ENCODE measurements at regions not wholly inside any gene's neighbourhood (a gene's known extent, or its start where the extent isn't known, plus 50 kb on each side); places are given as distances from the start of the nearest gene placed in this dataset.

DNA sequence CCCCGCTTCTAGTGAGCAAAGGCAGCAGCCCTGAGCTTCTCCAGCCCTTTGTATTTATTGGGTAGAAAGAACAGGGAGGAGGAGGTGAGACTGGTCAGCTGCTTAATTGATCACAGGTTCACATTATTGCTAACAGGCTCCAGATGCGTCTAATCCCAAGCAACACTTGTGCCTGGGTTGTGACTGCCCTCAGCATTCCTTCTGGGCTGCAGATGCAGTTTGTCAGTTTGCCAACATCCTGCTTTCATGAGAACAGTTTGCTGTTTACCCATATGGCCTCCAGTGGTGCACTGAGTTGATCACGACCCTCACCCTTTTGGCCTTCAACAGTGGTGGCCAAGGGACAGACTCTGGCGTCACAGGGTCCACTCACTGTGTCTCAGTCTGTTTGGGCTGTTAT, 159.5 kb upstream of the ZNF516 start:
- intact Hi-C loops (cut with micrococcal nuclease), result no loop called here

DNA sequence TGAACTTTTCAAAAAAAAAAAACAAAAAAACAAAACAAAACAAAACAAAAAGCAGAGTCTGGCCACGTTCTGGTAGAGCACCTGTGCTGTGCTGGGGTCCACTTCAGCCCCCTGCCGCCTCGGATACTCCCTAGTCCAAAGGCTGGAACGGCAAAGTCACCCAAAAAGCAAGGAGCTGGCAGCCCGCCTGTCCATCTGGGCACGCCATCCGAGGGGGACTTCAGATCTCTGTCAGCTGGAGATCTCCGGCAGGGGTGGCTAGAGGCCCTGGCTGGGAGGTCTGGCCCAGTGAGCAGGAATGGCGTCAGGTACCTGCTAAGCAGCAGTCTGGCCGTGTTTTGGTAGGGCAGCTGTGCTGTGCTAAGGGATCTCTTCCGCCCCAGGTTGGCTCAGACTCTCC, 152.3 kb upstream of the ZNF516 start:
- Histone ChIP-seq H3K4me1 (ENCODE audit: insufficient read depth, low read length) (no peaks in the 10 kb centered on the region), H3K27me3 (ENCODE audit: low read length) (peaks cover 57% of the 10 kb centered on the region), H3K79me2 (ENCODE audit: low read length) (no peaks in the 10 kb centered on the region), H3K9me3 (ENCODE audit: low read length) (no peaks in the 10 kb centered on the region), H3K36me3 (ENCODE audit: low read depth, low read length) (no peaks in the 10 kb centered on the region), H3K9ac (ENCODE audit: low read length) (no peak overlapping the region), H3K4me3 (ENCODE audit: low read length) (no peak overlapping the region), H3F3A (ENCODE audit: low read length, unreplicated experiment) (no peaks in the 10 kb centered on the region), H3K9me2 (replicated peaks; ENCODE audit: low read length) (no peaks in the 10 kb centered on the region), H2AFZ (ENCODE audit: low read length) (no peak overlapping the region), H3K27ac (ENCODE audit: low read length) (no peak overlapping the region), H3K4me2 (ENCODE audit: low read length) (no peak overlapping the region), H4K20me1 (ENCODE audit: low read length) (no peaks in the 10 kb centered on the region)
- ChIA-PET POLR2A (ENCODE audit: unreplicated experiment) (no interaction called here), CTCF (no interaction called here)
- no TSS peak for BruUV-seq (replicated peaks)
- DNase-seq, result no peak
- intact Hi-C loops (cut with micrococcal nuclease), result no loop called here
- ATAC-seq, result no peak; the same call in 1 of the 2 replicates
- TF ChIP-seq, protein P1, sequence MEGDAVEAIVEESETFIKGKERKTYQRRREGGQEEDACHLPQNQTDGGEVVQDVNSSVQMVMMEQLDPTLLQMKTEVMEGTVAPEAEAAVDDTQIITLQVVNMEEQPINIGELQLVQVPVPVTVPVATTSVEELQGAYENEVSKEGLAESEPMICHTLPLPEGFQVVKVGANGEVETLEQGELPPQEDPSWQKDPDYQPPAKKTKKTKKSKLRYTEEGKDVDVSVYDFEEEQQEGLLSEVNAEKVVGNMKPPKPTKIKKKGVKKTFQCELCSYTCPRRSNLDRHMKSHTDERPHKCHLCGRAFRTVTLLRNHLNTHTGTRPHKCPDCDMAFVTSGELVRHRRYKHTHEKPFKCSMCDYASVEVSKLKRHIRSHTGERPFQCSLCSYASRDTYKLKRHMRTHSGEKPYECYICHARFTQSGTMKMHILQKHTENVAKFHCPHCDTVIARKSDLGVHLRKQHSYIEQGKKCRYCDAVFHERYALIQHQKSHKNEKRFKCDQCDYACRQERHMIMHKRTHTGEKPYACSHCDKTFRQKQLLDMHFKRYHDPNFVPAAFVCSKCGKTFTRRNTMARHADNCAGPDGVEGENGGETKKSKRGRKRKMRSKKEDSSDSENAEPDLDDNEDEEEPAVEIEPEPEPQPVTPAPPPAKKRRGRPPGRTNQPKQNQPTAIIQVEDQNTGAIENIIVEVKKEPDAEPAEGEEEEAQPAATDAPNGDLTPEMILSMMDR (conservative IDR thresholded peaks at IDR 0.05; ENCODE audit: low read depth, low read length), result no peak
- TF ChIP-seq EZH2phosphoT487 (IDR thresholded peaks at IDR 0.05; ENCODE audit: borderline replicate concordance, low read length) (no peak), EZH2 (IDR thresholded peaks at IDR 0.05; ENCODE audit: low read length, unreplicated experiment) (no peak)

More for the DNA sequence above, 159.5 kb upstream of the ZNF516 start:
- ChIA-PET POLR2A (ENCODE audit: unreplicated experiment) (no interaction called here), CTCF (no interaction called here)
- Histone ChIP-seq H3K27me3 (ENCODE audit: low read length) (peaks cover 91% of the 10 kb centered on the region), H3K4me3 (ENCODE audit: low read length) (no peak overlapping the region), H3K9me3 (ENCODE audit: low read length) (no peaks in the 10 kb centered on the region), H2AFZ (ENCODE audit: low read length) (no peak overlapping the region), H3K9ac (ENCODE audit: low read length) (no peak overlapping the region), H3K4me1 (ENCODE audit: insufficient read depth, low read length) (no peaks in the 10 kb centered on the region), H3F3A (ENCODE audit: low read length, unreplicated experiment) (no peaks in the 10 kb centered on the region), H3K36me3 (ENCODE audit: low read depth, low read length) (no peaks in the 10 kb centered on the region), H3K27ac (ENCODE audit: low read length) (no peak overlapping the region), H4K20me1 (ENCODE audit: low read length) (no peaks in the 10 kb centered on the region), H3K9me2 (replicated peaks; ENCODE audit: low read length) (no peaks in the 10 kb centered on the region), H3K4me2 (ENCODE audit: low read length) (no peak overlapping the region), H3K79me2 (ENCODE audit: low read length) (no peaks in the 10 kb centered on the region)
- TF ChIP-seq, protein P1 (conservative IDR thresholded peaks at IDR 0.05; ENCODE audit: low read depth, low read length), result no peak
- no peak for TF ChIP-seq EZH2phosphoT487 (IDR thresholded peaks at IDR 0.05; ENCODE audit: borderline replicate concordance, low read length)
- TF ChIP-seq EZH2 (IDR thresholded peaks at IDR 0.05; ENCODE audit: low read length, unreplicated experiment), result no peak
- DNase-seq (no peak), ATAC-seq (no peak)
- no TSS peak for BruUV-seq (replicated peaks)

DNA sequence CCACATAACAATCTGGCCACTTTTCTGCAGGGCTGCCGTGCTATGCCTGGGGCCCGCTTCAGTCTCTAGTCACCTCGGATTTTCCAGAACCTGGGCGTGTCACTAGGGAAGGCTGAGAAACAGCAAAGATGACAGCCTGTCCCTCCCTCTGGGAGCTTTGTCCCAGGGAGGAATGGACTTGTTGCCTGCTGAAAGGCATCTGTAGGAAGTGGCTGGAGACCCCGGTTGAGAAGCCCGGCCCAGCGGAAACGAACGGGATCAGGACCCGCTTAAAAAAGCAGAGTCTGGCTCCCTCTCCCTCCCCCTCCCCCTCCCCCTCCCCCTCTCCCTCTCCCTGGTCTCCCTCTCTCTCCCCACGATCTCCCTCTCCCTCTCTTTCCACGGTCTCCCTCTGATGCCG, 149.5 kb upstream of the ZNF516 start:
- no peaks in the 10 kb centered on the region for H3K36me3 ChIP-seq (ENCODE audit: low read depth, low read length)
- ATAC-seq, result no peak
- H3K9me2 ChIP-seq (replicated peaks; ENCODE audit: low read length), result no peaks in the 10 kb centered on the region
- peaks cover 32% of the 10 kb centered on the region for H3K27me3 ChIP-seq (ENCODE audit: low read length)
- H3K27ac ChIP-seq (ENCODE audit: low read length), result no peak overlapping the region
- intact Hi-C loops (cut with micrococcal nuclease), result no loop called here
- no peak overlapping the region for H2AFZ ChIP-seq (ENCODE audit: low read length)
- no peak overlapping the region for H3K4me3 ChIP-seq (ENCODE audit: low read length)
- H3K4me1 ChIP-seq (ENCODE audit: insufficient read depth, low read length), result no peaks in the 10 kb centered on the region
- DNase-seq, result no peak
- H3F3A ChIP-seq (ENCODE audit: low read length, unreplicated experiment), result no peaks in the 10 kb centered on the region
- no peaks in the 10 kb centered on the region for H3K9me3 ChIP-seq (ENCODE audit: low read length)
- H4K20me1 ChIP-seq (ENCODE audit: low read length), result no peaks in the 10 kb centered on the region
- H3K79me2 ChIP-seq (ENCODE audit: low read length), result no peaks in the 10 kb centered on the region
- no TSS peak for BruUV-seq (replicated peaks)
- H3K9ac ChIP-seq (ENCODE audit: low read length), result no peak overlapping the region
- TF ChIP-seq, protein P1 (conservative IDR thresholded peaks at IDR 0.05; ENCODE audit: low read depth, low read length), result no peak
- no peak for TF ChIP-seq EZH2 (IDR thresholded peaks at IDR 0.05; ENCODE audit: low read length, unreplicated experiment)
- no peak for TF ChIP-seq EZH2phosphoT487 (IDR thresholded peaks at IDR 0.05; ENCODE audit: borderline replicate concordance, low read length)
- ChIA-PET POLR2A (ENCODE audit: unreplicated experiment) (no interaction called here), CTCF (no interaction called here)
- H3K4me2 ChIP-seq (ENCODE audit: low read length), result no peak overlapping the region
